ENCODE measurements at regions not wholly inside any gene's neighbourhood (a gene's known extent, or its start where the extent isn't known, plus 50 kb on each side); places are given as distances from the start of the nearest gene placed in this dataset.

DNA sequence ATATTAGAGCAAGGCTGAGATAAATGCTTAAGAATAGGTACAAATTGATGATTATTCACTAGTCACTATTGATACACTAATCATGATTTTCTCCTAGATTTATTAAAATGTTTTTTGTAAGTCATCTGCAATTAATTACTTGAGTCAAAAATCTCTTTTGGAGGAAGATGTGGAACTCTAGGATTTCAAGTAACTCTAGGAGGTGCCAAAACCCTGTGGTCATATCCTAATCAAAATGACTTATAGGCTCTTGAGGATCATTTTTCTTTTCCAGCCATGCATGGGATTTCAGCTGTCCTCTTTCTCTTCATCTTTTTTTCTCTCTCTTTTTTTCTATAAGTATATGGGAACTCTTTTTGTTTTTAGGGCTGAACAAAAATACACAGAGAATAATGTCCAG is 141.8 kb upstream of the CD180 start:
- FAIRE-seq, result no peak
- TF ChIP-seq EZH2 (IDR thresholded peaks at IDR 0.05; ENCODE audit: insufficient read depth, low read length), result no peak
- TF ChIP-seq CTCF (IDR thresholded peaks at IDR 0.05; ENCODE audit: insufficient read depth, low read depth, low read length), result no peak
- no peaks in the 10 kb centered on the region for H4K20me1 ChIP-seq (ENCODE audit: insufficient read depth, low read length)

DNA sequence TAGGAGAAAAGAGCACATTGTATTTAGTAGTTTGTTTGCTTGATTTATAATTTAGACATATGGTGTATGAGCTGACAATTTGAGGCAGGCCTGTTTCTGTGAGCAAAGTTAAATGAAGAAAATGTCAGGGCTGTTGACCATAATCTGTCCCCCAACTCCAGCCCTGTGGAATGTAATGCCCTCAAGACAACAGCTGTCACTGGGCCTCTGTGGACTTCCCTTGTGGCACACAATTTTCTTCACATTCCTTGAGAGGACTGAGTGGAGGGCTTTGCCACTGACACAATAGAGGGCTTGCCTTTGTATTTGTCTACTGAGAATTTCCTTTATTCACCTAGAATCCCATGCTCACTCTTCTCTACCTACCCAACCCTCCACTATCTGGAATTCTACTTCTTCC is 141.2 kb upstream of the CD180 start:
- H3K9me3 ChIP-seq (ENCODE audit: insufficient read depth, low read depth, low read length), result no peaks in the 10 kb centered on the region
- no peak overlapping the region for H3K4me2 ChIP-seq (ENCODE audit: low read length)
- TF ChIP-seq EZH2 (IDR thresholded peaks at IDR 0.05; ENCODE audit: insufficient read depth, low read length), result no peak
- TF ChIP-seq CTCF (IDR thresholded peaks at IDR 0.05; ENCODE audit: insufficient read depth, low read depth, low read length), result no peak
- no peaks in the 10 kb centered on the region for H4K20me1 ChIP-seq (ENCODE audit: insufficient read depth, low read length)
- no peak overlapping the region for H3K4me3 ChIP-seq (ENCODE audit: insufficient read depth, low read depth, low read length)
- H3K4me1 ChIP-seq (ENCODE audit: insufficient read depth, low read length), result no peaks in the 10 kb centered on the region
- no peaks in the 10 kb centered on the region for H3K27me3 ChIP-seq (ENCODE audit: insufficient read depth, low read length)
- H3K4me3 Mint-ChIP-seq (ENCODE audit: unreplicated experiment), result no peak overlapping the region
- DNase-seq (ENCODE audit: low read depth) (no peak), FAIRE-seq (no peak)
- no peak overlapping the region for H3K9ac ChIP-seq (ENCODE audit: low read length)
- no peak overlapping the region for H3K27ac ChIP-seq (ENCODE audit: low read depth, low read length)
- no peaks in the 10 kb centered on the region for H3K36me3 Mint-ChIP-seq (ENCODE audit: low read depth, unreplicated experiment)
- no peak overlapping the region for H2AFZ ChIP-seq (ENCODE audit: low read depth, low read length)
- peaks cover 2% of the 10 kb centered on the region for H3K27me3 Mint-ChIP-seq (ENCODE audit: low read depth, unreplicated experiment)
- no peak overlapping the region for H3K27ac Mint-ChIP-seq (ENCODE audit: unreplicated experiment)
- no peaks in the 10 kb centered on the region for H3K79me2 ChIP-seq (ENCODE audit: insufficient read depth, low read length)
- no peaks in the 10 kb centered on the region for H3K9me3 Mint-ChIP-seq (ENCODE audit: unreplicated experiment)
- no peaks in the 10 kb centered on the region for H3K36me3 ChIP-seq (ENCODE audit: insufficient read depth, low read length)
- no peaks in the 10 kb centered on the region for H3K4me1 Mint-ChIP-seq (ENCODE audit: low read depth, unreplicated experiment)

More for the DNA sequence above, 141.8 kb upstream of the CD180 start:
- peak; percentile 51 for DNase-seq (ENCODE audit: low read depth)
- Histone ChIP-seq H3K9me3 (ENCODE audit: insufficient read depth, low read depth, low read length) (no peaks in the 10 kb centered on the region), H3K4me3 (ENCODE audit: insufficient read depth, low read depth, low read length) (no peak overlapping the region), H3K27me3 (ENCODE audit: insufficient read depth, low read length) (no peaks in the 10 kb centered on the region), H3K9ac (ENCODE audit: low read length) (no peak overlapping the region), H3K27ac (ENCODE audit: low read depth, low read length) (no peak overlapping the region), H2AFZ (ENCODE audit: low read depth, low read length) (no peak overlapping the region), H3K79me2 (ENCODE audit: insufficient read depth, low read length) (no peaks in the 10 kb centered on the region), H3K36me3 (ENCODE audit: insufficient read depth, low read length) (no peaks in the 10 kb centered on the region), H3K4me1 (ENCODE audit: insufficient read depth, low read length) (no peaks in the 10 kb centered on the region), H3K4me2 (ENCODE audit: low read length) (no peak overlapping the region)
- H3K9me3 Mint-ChIP-seq (ENCODE audit: unreplicated experiment), result peaks cover 3% of the 10 kb centered on the region
- H3K36me3 Mint-ChIP-seq (ENCODE audit: low read depth, unreplicated experiment), result no peaks in the 10 kb centered on the region
- H3K4me1 Mint-ChIP-seq (ENCODE audit: low read depth, unreplicated experiment), result no peaks in the 10 kb centered on the region
- no peak overlapping the region for H3K4me3 Mint-ChIP-seq (ENCODE audit: unreplicated experiment)
- H3K27me3 Mint-ChIP-seq (ENCODE audit: low read depth, unreplicated experiment), result peaks cover 2% of the 10 kb centered on the region
- H3K27ac Mint-ChIP-seq (ENCODE audit: unreplicated experiment), result no peak overlapping the region

DNA sequence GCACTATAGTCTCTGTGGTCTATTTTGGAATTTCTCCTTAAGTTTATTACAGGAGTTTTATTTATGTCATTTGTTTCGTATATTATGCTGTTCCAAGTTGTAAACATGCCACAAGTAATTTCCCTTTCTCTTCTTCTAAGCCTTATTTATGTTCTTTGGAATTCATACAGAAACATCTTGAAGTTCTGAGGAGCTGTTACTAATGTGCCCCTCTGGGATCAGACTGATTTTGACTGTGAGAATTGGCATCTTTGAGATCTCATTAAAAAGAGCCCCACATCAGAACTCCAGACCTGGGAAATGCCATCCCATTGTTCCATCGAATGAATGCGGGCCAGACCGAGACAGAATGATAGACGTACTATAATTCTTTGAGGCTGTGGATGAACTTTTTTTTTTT is 138.8 kb upstream of the CD180 start:
- H3K27ac ChIP-seq (ENCODE audit: low read depth, low read length), result no peak overlapping the region
- H3K27me3 ChIP-seq (ENCODE audit: insufficient read depth, low read length), result no peaks in the 10 kb centered on the region
- no peak overlapping the region for H2AFZ ChIP-seq (ENCODE audit: low read depth, low read length)
- H3K4me1 ChIP-seq (ENCODE audit: insufficient read depth, low read length), result no peaks in the 10 kb centered on the region
- no peaks in the 10 kb centered on the region for H3K9me3 ChIP-seq (ENCODE audit: insufficient read depth, low read depth, low read length)
- no peaks in the 10 kb centered on the region for H3K9me3 Mint-ChIP-seq (ENCODE audit: unreplicated experiment)
- H3K4me3 Mint-ChIP-seq (ENCODE audit: unreplicated experiment), result no peak overlapping the region
- TF ChIP-seq CTCF (IDR thresholded peaks at IDR 0.05; ENCODE audit: insufficient read depth, low read depth, low read length), result no peak
- TF ChIP-seq EZH2 (IDR thresholded peaks at IDR 0.05; ENCODE audit: insufficient read depth, low read length), result no peak
- no peak overlapping the region for H3K27ac Mint-ChIP-seq (ENCODE audit: unreplicated experiment)
- H3K79me2 ChIP-seq (ENCODE audit: insufficient read depth, low read length), result no peaks in the 10 kb centered on the region
- no peak for DNase-seq (ENCODE audit: low read depth)
- H4K20me1 ChIP-seq (ENCODE audit: insufficient read depth, low read length), result no peaks in the 10 kb centered on the region
- H3K4me1 Mint-ChIP-seq (ENCODE audit: low read depth, unreplicated experiment), result no peaks in the 10 kb centered on the region
- FAIRE-seq, result no peak
- H3K4me3 ChIP-seq (ENCODE audit: insufficient read depth, low read depth, low read length), result no peak overlapping the region
- no peak overlapping the region for H3K4me2 ChIP-seq (ENCODE audit: low read length)
- no peak overlapping the region for H3K9ac ChIP-seq (ENCODE audit: low read length)
- no peaks in the 10 kb centered on the region for H3K27me3 Mint-ChIP-seq (ENCODE audit: low read depth, unreplicated experiment)
- H3K36me3 ChIP-seq (ENCODE audit: insufficient read depth, low read length), result no peaks in the 10 kb centered on the region
- no peaks in the 10 kb centered on the region for H3K36me3 Mint-ChIP-seq (ENCODE audit: low read depth, unreplicated experiment)

All from astrocyte (in vitro differentiated cells and primary cell).